Spleen (tissue), 7 donors: ENCODE measurements at regions not wholly inside any gene's neighbourhood (a gene's known extent, or its start where the extent isn't known, plus 50 kb on each side); places are given as distances from the start of the nearest gene placed in this dataset.

Source experiments
- POLR2A ChIP-seq, 3 donors: fragments of 450-650 bp; IDR thresholded peaks; one replicate each; pipeline ENCODE4 v1.5.1; 2017; ENCODE audit warnings: antibody characterized with exemption in 3 of 3, mild to moderate bottlenecking in 1 of 3
- POLR2AphosphoS5 ChIP-seq, 3 donors: sonication (generic); formaldehyde crosslinking; IDR thresholded peaks; one replicate each; pipeline ENCODE4 v1.5.1; 2017; ENCODE audit warnings: antibody characterized with exemption in 3 of 3
- TF ChIP-seq, protein P1 (sequence below), 11 experiments: fragments of 200-600 bp in 7 of 11; fragments of 450-650 bp in 4 of 11; sonication (generic) in 4 of 11; IDR thresholded peaks in 8 of 11; conservative IDR thresholded peaks in 3 of 11; 1 replicate in 7 of 11; 2 replicates in 4 of 11; pipeline versions ENCODE4 v1.4.0 to v1.8.0; 2016 to 2021; ENCODE audit warnings: antibody characterized with exemption in 11 of 11, inconsistent platforms in 4 of 11, mild to moderate bottlenecking in 1 of 11
- donor health status: DM: no; HTN: no; CAD: no; lungs with moderate emphysema.
- donor health status: DM: no; HTN: no; CAD: no.
- donor health status: DM: no; HTN: no; CAD: no.

- TF ChIP-seq POLR2A (IDR thresholded peaks at IDR 0.05) (no peak), POLR2AphosphoS5 (IDR thresholded peaks at IDR 0.05) (no peak)
- TF ChIP-seq, protein P1, sequence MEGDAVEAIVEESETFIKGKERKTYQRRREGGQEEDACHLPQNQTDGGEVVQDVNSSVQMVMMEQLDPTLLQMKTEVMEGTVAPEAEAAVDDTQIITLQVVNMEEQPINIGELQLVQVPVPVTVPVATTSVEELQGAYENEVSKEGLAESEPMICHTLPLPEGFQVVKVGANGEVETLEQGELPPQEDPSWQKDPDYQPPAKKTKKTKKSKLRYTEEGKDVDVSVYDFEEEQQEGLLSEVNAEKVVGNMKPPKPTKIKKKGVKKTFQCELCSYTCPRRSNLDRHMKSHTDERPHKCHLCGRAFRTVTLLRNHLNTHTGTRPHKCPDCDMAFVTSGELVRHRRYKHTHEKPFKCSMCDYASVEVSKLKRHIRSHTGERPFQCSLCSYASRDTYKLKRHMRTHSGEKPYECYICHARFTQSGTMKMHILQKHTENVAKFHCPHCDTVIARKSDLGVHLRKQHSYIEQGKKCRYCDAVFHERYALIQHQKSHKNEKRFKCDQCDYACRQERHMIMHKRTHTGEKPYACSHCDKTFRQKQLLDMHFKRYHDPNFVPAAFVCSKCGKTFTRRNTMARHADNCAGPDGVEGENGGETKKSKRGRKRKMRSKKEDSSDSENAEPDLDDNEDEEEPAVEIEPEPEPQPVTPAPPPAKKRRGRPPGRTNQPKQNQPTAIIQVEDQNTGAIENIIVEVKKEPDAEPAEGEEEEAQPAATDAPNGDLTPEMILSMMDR (IDR thresholded peaks at IDR 0.05 in 8 of 11, conservative IDR thresholded peaks at IDR 0.05 in 3 of 11) = no peak
These were observed 167.9 kb downstream of the HRH4 start for GRCh38 chr18:24628326-24628725.
